GM12865 (cell line): ENCODE measurements at regions not wholly inside any gene's neighbourhood (a gene's known extent, or its start where the extent isn't known, plus 50 kb on each side); places are given as distances from the start of the nearest gene placed in this dataset.

ENCODE experiments used
- DNase-seq: peaks from one replicate; pipeline ENCODE4 v3.0.0; 2010; ENCODE audit warnings: low read depth
- H3K4me3 ChIP-seq: 2 replicates; pipeline ENCODE4 v1.5.1; 2011; ENCODE audit warnings: mild to moderate bottlenecking, low read depth, low read length, control low read depth
- CTCF ChIP-seq: IDR thresholded peaks from 2 replicates; pipeline ENCODE4 v1.5.1; 2011; ENCODE audit warnings: low read length, control low read depth, low read depth, inconsistent platforms; ENCODE audit not compliant: insufficient read depth; ENCODE audit errors: missing control alignments

- DNase-seq = no peak
- TF ChIP-seq CTCF = no peak
- no peak overlapping the region for H3K4me3 ChIP-seq
Observed at GRCh38 chr1:229124116-229124515, 146.8 kb upstream of the RAB4A start.

DNA sequence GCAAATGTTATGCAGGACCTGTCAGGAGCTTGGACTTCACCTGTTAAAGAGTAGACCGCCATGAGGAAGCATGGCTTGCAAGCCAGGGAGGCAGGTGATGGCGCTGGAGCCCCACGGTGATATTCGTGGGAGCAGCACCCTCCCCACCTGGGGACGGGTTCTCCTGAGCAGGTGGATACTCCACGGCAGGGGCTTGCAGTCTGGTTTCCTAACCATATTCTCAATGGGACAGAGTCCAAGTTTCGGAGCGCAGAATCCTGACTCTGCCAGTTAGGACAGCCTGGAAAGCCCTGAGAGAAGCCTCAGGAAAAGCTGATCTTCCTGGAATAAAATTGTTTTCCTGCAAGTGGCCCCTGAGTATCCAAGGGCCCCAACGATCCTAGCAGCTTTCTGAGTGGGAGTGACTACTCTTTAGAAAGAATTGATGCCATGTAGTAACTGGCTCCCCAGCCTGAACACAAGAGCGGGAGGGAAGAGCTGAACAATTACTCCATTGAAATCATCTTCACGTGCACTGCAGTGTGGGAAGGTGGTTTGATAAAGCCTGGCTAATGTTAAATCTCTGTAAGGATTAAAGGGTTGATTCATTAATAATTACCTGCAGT, 146.3 kb upstream of the RAB4A start:
- no peak for TF ChIP-seq CTCF
- no peak overlapping the region for H3K4me3 ChIP-seq
- DNase-seq = no peak

GRCh38 chr1:229127301-229127700, 143.6 kb upstream of the RAB4A start:
- peak; percentile 41 for DNase-seq
- no peak overlapping the region for H3K4me3 ChIP-seq

DNA sequence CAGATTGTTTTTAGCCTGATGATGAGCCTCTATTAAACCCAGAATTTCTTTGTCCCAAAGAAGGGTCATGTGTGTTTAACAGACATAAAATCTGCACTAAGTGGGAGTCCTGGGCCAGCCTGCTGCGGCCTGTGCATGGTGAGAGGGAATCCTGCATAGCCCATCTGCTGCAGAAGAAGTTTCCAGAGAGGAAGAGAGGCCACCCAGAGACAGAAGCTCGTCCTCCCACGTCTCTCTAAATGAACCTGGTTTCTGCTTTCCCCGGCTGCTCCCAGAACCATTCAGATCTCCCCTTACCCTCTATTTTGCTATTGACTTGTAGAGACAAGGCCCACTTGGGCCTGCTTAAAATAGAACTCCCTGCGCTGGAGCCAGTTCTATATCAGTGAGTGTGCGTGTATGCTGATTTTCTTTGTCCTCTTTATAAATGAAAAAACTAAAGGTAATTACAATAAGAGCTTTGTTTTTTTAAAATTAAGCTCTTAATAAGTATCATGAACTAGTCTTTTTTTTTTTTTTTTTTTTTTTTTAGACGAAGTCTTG, 142.8 kb upstream of the RAB4A start:
- TF ChIP-seq CTCF = no peak
- DNase-seq = no peak
- no peak overlapping the region for H3K4me3 ChIP-seq

More at GRCh38 chr1:229127301-229127700, 143.6 kb upstream of the RAB4A start:
- TF ChIP-seq CTCF = no peak

DNA sequence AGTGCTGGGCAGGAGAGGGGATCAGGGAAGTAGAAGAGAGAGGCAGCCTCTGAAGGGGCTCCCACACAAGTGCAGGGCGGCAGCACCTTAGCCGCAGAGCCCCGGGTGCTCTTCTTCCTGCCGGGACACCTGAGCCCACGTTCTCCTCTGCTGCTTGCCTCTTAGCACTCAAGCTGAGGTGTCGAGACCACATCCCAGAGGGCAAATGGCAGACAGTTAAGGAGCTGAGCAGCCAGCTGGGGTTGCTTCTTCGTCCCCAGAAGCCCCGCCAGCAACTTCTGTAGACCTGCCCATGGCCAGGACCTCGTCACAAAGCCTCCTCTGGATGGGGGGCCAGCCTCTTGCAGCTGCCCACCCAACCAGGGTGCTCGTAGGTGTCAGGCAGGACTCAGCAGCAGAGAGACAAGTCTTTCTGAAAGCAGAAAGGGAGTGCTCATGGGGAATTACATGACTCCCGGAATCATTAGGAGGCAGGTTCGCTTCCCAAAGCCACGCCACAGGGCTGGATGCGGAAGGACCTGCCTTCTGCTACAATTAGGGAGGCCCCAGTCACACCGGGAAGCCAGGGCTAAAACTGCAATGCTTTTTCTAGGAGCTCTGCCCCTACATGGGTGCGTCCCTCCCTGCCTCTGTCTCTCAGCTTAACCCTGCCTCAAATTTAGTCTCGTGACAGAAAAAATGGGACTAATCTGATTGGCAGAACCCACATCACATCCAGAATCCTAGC, 141.4 kb upstream of the RAB4A start:
- H3K4me3 ChIP-seq = no peak overlapping the region
- DNase-seq = no peak
- TF ChIP-seq CTCF = no peak

DNA sequence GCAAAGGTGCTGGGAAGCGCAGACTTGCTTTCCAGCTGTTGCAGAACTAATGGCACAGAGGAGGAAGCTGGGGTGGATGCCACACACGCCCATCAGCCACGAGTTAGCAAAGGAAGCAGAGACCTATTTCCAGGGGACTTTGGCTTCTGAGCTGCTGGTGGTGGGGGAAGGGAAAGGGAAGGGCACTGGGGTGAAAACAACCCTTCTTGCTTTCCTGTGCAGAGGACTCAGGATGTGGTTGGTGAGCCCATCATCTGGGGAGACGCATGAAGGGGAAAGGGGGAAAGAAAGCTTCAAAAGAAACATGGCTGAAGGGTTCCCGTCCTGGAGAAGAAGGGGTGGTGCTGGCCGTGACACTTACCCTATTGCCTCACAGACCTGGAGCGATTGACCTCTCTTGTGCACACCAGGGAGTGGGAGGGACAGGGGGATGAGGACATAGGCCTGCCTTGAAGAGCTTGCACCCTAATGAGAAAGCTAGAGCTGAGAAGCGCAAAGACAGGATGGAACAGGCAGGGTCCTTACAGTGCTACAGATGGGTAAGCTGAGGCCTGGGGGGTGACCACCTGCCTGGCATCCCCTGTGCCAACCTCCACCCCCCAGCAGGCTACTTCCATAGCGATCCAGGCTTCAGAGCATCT, 140.8 kb upstream of the RAB4A start:
- no peak for TF ChIP-seq CTCF
- H3K4me3 ChIP-seq = no peak overlapping the region
- no peak for DNase-seq
